ENCODE measurements at regions not wholly inside any gene's neighbourhood (a gene's known extent, or its start where the extent isn't known, plus 50 kb on each side); places are given as distances from the start of the nearest gene placed in this dataset.

DNA sequence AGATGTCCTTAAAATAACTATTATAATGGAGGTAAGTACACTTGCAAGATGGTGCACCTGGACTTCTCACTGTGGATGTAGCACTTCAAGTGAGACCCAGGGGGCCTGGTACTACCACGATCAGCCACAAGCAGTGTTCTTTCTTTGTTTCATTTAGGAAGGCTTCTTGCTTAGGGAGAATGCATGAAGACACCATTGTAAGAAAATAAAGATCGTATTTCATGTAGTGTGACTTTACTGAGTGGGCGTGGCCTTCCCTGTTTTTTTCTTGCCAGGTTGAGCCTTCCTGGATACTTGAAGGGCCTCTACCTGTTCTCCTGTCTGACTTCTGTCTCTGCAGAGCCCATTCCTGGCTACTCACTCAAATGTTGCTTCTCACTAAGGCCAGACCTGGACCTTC lies 615.6 kb upstream of the SOX11 start:
- no peak for DNase-seq (ENCODE audit: low spot score)
- TF ChIP-seq, protein P1, sequence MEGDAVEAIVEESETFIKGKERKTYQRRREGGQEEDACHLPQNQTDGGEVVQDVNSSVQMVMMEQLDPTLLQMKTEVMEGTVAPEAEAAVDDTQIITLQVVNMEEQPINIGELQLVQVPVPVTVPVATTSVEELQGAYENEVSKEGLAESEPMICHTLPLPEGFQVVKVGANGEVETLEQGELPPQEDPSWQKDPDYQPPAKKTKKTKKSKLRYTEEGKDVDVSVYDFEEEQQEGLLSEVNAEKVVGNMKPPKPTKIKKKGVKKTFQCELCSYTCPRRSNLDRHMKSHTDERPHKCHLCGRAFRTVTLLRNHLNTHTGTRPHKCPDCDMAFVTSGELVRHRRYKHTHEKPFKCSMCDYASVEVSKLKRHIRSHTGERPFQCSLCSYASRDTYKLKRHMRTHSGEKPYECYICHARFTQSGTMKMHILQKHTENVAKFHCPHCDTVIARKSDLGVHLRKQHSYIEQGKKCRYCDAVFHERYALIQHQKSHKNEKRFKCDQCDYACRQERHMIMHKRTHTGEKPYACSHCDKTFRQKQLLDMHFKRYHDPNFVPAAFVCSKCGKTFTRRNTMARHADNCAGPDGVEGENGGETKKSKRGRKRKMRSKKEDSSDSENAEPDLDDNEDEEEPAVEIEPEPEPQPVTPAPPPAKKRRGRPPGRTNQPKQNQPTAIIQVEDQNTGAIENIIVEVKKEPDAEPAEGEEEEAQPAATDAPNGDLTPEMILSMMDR (IDR thresholded peaks at IDR 0.05; ENCODE audit: extremely low read depth, missing control alignments): no peak

DNA sequence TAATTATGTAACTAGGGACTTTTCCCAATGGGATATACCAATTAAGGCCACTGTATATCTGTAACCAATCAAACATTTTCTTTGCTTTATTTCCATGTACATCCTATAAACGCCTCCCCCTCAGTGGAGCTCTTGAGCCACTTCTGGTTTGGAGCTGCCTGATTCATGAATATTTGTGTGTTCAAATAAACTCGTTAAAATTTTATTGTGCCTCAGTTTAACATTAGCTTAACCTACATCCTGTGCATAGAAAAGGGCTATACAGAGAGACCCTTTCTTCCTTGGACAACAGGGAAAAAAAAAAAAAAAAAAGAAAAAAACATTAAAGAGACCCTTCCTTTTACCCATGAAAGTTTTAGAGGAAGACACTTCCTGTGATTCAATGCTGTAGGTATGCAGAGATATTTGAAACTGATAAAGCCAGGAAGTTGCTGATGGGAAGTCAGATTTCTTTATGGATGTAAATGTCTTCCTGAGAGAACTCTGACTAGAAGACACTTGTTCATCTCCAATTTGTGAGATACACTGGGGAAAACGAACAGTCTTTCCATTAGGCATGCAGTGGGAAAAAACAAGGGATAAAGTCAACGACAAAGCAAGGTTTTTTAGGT lies 614.6 kb upstream of the SOX11 start:
- TF ChIP-seq, protein P1 (IDR thresholded peaks at IDR 0.05; ENCODE audit: extremely low read depth, missing control alignments): no peak
- no peak for DNase-seq (ENCODE audit: low spot score)

DNA sequence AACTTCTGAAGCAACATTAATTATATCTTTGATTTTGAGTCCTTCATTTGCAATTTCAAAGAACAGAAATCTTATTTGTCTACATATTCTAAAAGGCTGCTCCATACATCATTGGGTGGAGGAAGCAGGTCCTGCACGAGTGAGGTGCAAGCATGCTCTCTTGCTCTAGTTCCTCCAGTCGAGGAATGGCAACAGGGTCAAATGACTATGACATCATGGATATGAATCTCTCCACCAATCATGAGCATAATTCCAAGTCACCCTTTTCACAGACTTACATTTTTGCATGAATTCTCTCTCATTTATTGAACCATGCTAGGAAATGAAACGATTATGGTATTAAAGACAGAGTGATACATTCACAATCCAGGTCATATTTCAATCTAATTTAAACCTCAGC lies 608.8 kb upstream of the SOX11 start:
- DNase-seq (ENCODE audit: low spot score): no peak
- TF ChIP-seq, protein P1 (IDR thresholded peaks at IDR 0.05; ENCODE audit: extremely low read depth, missing control alignments): no peak

DNA sequence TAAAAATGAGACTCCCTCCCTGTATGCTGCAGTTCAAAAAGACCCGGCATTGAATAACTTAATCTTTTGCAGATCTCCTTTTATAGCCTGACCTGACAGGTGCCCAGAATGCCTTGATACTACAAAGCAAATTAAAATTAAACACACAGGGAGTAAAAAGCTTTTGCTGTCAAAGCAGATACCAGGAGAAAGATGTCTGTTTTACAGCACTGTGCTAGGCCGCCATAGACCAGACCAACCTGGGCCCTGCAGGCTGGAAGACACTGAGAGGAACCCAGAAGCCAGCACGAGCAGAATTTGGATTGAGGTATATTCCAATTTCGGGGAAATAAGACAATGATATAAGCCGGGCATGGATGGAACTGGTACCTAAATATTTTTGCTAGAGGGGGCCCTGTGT lies 602.8 kb upstream of the SOX11 start:
- TF ChIP-seq, protein P1 (IDR thresholded peaks at IDR 0.05; ENCODE audit: extremely low read depth, missing control alignments): no peak
- DNase-seq (ENCODE audit: low spot score): no peak

DNA sequence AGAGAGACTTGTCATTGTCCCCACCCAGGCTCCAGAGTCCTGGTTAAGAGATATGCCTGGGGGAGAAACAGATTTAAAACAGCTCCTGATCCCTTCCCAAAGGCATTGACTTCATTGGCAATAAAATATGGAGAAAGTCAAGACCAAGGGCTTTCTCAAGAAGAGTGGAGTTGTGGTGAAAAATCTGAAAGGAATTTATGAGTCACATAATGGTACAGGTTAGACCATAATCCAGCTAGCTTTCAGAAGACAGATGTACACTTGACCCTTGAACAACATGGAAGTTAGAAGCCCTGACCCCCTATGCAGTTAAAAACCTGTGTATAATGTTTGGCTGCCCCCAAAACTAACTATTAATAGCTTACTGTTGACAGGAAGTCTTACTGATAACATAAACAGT lies 599.1 kb upstream of the SOX11 start:
- TF ChIP-seq, protein P1 (IDR thresholded peaks at IDR 0.05; ENCODE audit: extremely low read depth, missing control alignments): no peak

DNA sequence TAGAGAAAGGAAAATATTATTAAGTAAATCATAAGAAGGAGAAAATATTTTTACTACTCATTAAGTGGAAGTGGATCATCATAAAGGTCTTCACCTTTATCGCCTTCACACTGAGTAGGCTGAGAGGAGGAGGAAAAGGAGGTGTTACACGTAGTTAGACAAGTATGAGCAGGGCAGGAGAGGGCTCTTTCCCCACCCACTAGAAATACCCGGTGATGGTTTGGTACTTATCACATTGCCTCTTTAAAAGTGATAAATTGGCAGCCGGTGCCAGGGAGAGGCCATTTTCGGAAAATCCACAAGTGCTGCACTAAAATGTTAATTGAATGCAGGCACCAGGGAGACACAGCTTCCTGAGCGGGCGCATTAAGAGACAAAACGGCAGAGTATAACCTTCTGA lies 598.7 kb upstream of the SOX11 start:
- TF ChIP-seq, protein P1 (IDR thresholded peaks at IDR 0.05; ENCODE audit: extremely low read depth, missing control alignments): no peak
- no peak for DNase-seq (ENCODE audit: low spot score)

More for the DNA sequence above, 599.1 kb upstream of the SOX11 start:
- no peak for DNase-seq (ENCODE audit: low spot score)

DNA sequence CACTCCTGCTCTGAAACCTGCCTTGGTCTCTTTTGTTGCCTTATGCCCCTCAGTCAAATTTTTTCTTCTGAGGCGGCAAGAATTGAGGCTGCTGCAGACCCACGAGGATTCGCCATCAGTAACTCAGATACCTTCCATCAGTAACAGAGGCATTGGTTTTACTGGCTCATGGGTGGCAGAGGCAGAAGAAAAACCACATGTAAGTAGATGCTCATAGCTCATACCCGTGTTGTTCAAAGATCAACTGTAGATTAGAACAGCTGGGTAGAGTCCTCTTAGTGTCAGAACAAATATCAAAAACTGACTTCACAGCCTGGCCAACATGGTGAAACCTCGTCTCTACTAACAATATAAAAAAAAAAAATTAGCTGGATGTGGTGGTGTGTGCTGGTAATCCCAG lies 598.0 kb upstream of the SOX11 start:
- DNase-seq (ENCODE audit: low spot score): no peak
- TF ChIP-seq, protein P1 (IDR thresholded peaks at IDR 0.05; ENCODE audit: extremely low read depth, missing control alignments): no peak

Measured in GM20000 (cell line).